ENCODE measurements at regions not wholly inside any gene's neighbourhood (a gene's known extent, or its start where the extent isn't known, plus 50 kb on each side); places are given as distances from the start of the nearest gene placed in this dataset.

- H3K9me2 ChIP-seq (ENCODE audit: insufficient read depth, low read length), result no peaks in the 10 kb centered on the region
These were observed 275.2 kb downstream of the MAF start for GRCh38 chr16:79325226-79325945.

GRCh38 chr16:79320956-79321355, 279.6 kb downstream of the MAF start:
- Histone ChIP-seq H3F3A (ENCODE audit: insufficient read depth, low read length, poor library complexity, severe bottlenecking) (no peaks in the 10 kb centered on the region), H3K79me2 (replicated peaks; ENCODE audit: insufficient read depth, low read length) (no peaks in the 10 kb centered on the region), H3K9me2 (ENCODE audit: insufficient read depth, low read length) (no peaks in the 10 kb centered on the region), H3K27me3 (ENCODE audit: insufficient read depth, low read depth, low read length) (no peaks in the 10 kb centered on the region), H4K20me1 (ENCODE audit: insufficient read depth) (no peaks in the 10 kb centered on the region), H3K9me3 (ENCODE audit: low read length) (no peaks in the 10 kb centered on the region), H3K9ac (ENCODE audit: low read length) (no peak overlapping the region), H3K36me3 (ENCODE audit: insufficient read depth, low read length) (no peaks in the 10 kb centered on the region), H2AFZ (ENCODE audit: low read depth, low read length) (no peak overlapping the region), H3K27ac (ENCODE audit: low read length) (no peak overlapping the region), H3K4me2 (ENCODE audit: low read length) (no peak overlapping the region), H3K4me3 (ENCODE audit: low read length) (no peak overlapping the region)
- no peak for TF ChIP-seq RAD21 (conservative IDR thresholded peaks at IDR 0.05)
- TF ChIP-seq EZH2 (IDR thresholded peaks at IDR 0.05; ENCODE audit: borderline replicate concordance, insufficient read depth, low read length, poor library complexity, severe bottlenecking), result no peak
- no peak for TF ChIP-seq SMC3 (conservative IDR thresholded peaks at IDR 0.05; ENCODE audit: poor library complexity)
- TF ChIP-seq EP300 (conservative IDR thresholded peaks at IDR 0.05; ENCODE audit: poor library complexity, severe bottlenecking), result no peak
- no peak for TF ChIP-seq POLR2AphosphoS5 (IDR thresholded peaks at IDR 0.05)
- no peak for TF ChIP-seq MXI1 (conservative IDR thresholded peaks at IDR 0.05; ENCODE audit: poor library complexity, severe bottlenecking)
- TF ChIP-seq TAF1 (IDR thresholded peaks at IDR 0.05; ENCODE audit: low read depth), result no peak
- TF ChIP-seq CTCF (IDR thresholded peaks at IDR 0.05; ENCODE audit: poor library complexity, severe bottlenecking), result no peak

More at GRCh38 chr16:79325226-79325945, 275.2 kb downstream of the MAF start:
- Histone ChIP-seq H3K36me3 (ENCODE audit: insufficient read depth, low read length) (no peaks in the 10 kb centered on the region), H3K9me3 (ENCODE audit: low read length) (no peaks in the 10 kb centered on the region), H3F3A (ENCODE audit: insufficient read depth, low read length, poor library complexity, severe bottlenecking) (no peaks in the 10 kb centered on the region), H3K27me3 (ENCODE audit: insufficient read depth, low read depth, low read length) (peaks cover 5% of the 10 kb centered on the region), H3K79me2 (replicated peaks; ENCODE audit: insufficient read depth, low read length) (no peaks in the 10 kb centered on the region), H3K4me2 (ENCODE audit: low read length) (no peak overlapping the region), H4K20me1 (ENCODE audit: insufficient read depth) (no peaks in the 10 kb centered on the region), H3K4me3 (ENCODE audit: low read length) (no peak overlapping the region), H3K27ac (ENCODE audit: low read length) (no peak overlapping the region), H2AFZ (ENCODE audit: low read depth, low read length) (no peak overlapping the region), H3K9ac (ENCODE audit: low read length) (no peak overlapping the region)
- TF ChIP-seq EP300 (conservative IDR thresholded peaks at IDR 0.05; ENCODE audit: poor library complexity, severe bottlenecking) (no peak), POLR2AphosphoS5 (IDR thresholded peaks at IDR 0.05) (no peak), RAD21 (conservative IDR thresholded peaks at IDR 0.05) (no peak), REST (IDR thresholded peaks at IDR 0.05; ENCODE audit: borderline replicate concordance) (no peak), EZH2 (IDR thresholded peaks at IDR 0.05; ENCODE audit: borderline replicate concordance, insufficient read depth, low read length, poor library complexity, severe bottlenecking) (no peak), CTCF (IDR thresholded peaks at IDR 0.05; ENCODE audit: poor library complexity, severe bottlenecking) (no peak), MXI1 (conservative IDR thresholded peaks at IDR 0.05; ENCODE audit: poor library complexity, severe bottlenecking) (no peak), TAF1 (IDR thresholded peaks at IDR 0.05; ENCODE audit: low read depth) (no peak), SMC3 (conservative IDR thresholded peaks at IDR 0.05; ENCODE audit: poor library complexity) (no peak)

Measured in neural cell (in vitro differentiated cells).